ENCODE measurements at regions not wholly inside any gene's neighbourhood (a gene's known extent, or its start where the extent isn't known, plus 50 kb on each side); places are given as distances from the start of the nearest gene placed in this dataset.

- TF ChIP-seq CTCF (IDR thresholded peaks at IDR 0.05; ENCODE audit: insufficient read depth, low read depth, low read length, missing control alignments) = no peak
- H3K4me3 ChIP-seq (ENCODE audit: low read depth, low read length) = no peak overlapping the region
- DNase-seq (ENCODE audit: low read depth) = no peak
Observed at GRCh38 chr16:86878236-86879080, 300.1 kb downstream of the FOXL1 start.

GRCh38 chr16:86879268-86879667 lies 300.9 kb downstream of the FOXL1 start:
- DNase-seq (ENCODE audit: low read depth) = no peak
- TF ChIP-seq CTCF (IDR thresholded peaks at IDR 0.05; ENCODE audit: insufficient read depth, low read depth, low read length, missing control alignments) = no peak
- no peak overlapping the region for H3K4me3 ChIP-seq (ENCODE audit: low read depth, low read length)

- no peak for DNase-seq (ENCODE audit: low read depth)
- no peak for TF ChIP-seq CTCF (IDR thresholded peaks at IDR 0.05; ENCODE audit: insufficient read depth, low read depth, low read length, missing control alignments)
- H3K4me3 ChIP-seq (ENCODE audit: low read depth, low read length) = no peak overlapping the region
Observed at GRCh38 chr16:86880316-86881117, 302.2 kb downstream of the FOXL1 start.

GRCh38 chr16:86881118-86881510 lies 302.8 kb downstream of the FOXL1 start:
- H3K4me3 ChIP-seq (ENCODE audit: low read depth, low read length) = no peak overlapping the region
- DNase-seq (ENCODE audit: low read depth) = no peak
- TF ChIP-seq CTCF (IDR thresholded peaks at IDR 0.05; ENCODE audit: insufficient read depth, low read depth, low read length, missing control alignments) = no peak

- H3K4me3 ChIP-seq (ENCODE audit: low read depth, low read length) = no peak overlapping the region
- TF ChIP-seq CTCF (IDR thresholded peaks at IDR 0.05; ENCODE audit: insufficient read depth, low read depth, low read length, missing control alignments) = no peak
- DNase-seq (ENCODE audit: low read depth) = no peak
Observed at GRCh38 chr16:86881861-86882273, 303.5 kb downstream of the FOXL1 start.

GRCh38 chr16:86882586-86883280 lies 304.4 kb downstream of the FOXL1 start:
- DNase-seq (ENCODE audit: low read depth) = no peak
- no peak overlapping the region for H3K4me3 ChIP-seq (ENCODE audit: low read depth, low read length)
- TF ChIP-seq CTCF (IDR thresholded peaks at IDR 0.05; ENCODE audit: insufficient read depth, low read depth, low read length, missing control alignments) = no peak

Measured in GM12865 (cell line).